ENCODE measurements at regions not wholly inside any gene's neighbourhood (a gene's known extent, or its start where the extent isn't known, plus 50 kb on each side); places are given as distances from the start of the nearest gene placed in this dataset.

DNA sequence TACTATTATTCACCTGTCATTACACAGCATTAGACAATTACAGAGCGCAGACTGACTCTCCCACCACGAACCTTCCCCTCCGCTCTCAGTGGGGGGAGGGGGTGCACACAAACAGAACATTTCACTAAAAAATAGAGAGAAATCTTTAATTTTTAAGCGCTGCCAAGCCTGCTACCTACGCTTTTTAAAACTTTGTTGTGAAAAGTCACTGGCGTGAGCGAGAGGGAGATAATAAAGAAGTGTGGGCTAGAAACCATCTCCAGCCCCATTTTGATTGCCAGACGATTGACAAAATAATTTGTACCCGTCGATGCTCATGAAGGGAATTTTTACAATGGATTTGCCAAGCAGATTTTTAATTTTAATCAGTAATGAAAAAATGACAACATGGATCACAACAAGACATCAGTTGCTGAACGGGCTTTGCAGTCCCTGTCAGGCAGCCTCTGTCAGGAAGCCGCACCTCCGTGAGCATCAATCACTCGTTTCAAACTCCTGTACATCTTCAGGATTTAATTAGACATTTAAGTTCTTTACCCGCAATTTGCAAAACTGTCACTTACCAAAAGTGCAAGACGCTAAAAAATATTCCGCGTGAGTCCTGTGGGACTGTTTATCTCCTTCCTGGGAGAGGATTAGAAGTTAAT lies 209.1 kb downstream of the BCL11B start:
- TF ChIP-seq, protein P1, sequence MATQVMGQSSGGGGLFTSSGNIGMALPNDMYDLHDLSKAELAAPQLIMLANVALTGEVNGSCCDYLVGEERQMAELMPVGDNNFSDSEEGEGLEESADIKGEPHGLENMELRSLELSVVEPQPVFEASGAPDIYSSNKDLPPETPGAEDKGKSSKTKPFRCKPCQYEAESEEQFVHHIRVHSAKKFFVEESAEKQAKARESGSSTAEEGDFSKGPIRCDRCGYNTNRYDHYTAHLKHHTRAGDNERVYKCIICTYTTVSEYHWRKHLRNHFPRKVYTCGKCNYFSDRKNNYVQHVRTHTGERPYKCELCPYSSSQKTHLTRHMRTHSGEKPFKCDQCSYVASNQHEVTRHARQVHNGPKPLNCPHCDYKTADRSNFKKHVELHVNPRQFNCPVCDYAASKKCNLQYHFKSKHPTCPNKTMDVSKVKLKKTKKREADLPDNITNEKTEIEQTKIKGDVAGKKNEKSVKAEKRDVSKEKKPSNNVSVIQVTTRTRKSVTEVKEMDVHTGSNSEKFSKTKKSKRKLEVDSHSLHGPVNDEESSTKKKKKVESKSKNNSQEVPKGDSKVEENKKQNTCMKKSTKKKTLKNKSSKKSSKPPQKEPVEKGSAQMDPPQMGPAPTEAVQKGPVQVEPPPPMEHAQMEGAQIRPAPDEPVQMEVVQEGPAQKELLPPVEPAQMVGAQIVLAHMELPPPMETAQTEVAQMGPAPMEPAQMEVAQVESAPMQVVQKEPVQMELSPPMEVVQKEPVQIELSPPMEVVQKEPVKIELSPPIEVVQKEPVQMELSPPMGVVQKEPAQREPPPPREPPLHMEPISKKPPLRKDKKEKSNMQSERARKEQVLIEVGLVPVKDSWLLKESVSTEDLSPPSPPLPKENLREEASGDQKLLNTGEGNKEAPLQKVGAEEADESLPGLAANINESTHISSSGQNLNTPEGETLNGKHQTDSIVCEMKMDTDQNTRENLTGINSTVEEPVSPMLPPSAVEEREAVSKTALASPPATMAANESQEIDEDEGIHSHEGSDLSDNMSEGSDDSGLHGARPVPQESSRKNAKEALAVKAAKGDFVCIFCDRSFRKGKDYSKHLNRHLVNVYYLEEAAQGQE (IDR thresholded peaks at IDR 0.05; ENCODE audit: low read depth, low read length) = no peak
- TF ChIP-seq, protein P2, sequence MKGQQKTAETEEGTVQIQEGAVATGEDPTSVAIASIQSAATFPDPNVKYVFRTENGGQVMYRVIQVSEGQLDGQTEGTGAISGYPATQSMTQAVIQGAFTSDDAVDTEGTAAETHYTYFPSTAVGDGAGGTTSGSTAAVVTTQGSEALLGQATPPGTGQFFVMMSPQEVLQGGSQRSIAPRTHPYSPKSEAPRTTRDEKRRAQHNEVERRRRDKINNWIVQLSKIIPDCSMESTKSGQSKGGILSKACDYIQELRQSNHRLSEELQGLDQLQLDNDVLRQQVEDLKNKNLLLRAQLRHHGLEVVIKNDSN (IDR thresholded peaks at IDR 0.05; ENCODE audit: borderline replicate concordance, low read depth) = no peak
- TF ChIP-seq, protein P3, sequence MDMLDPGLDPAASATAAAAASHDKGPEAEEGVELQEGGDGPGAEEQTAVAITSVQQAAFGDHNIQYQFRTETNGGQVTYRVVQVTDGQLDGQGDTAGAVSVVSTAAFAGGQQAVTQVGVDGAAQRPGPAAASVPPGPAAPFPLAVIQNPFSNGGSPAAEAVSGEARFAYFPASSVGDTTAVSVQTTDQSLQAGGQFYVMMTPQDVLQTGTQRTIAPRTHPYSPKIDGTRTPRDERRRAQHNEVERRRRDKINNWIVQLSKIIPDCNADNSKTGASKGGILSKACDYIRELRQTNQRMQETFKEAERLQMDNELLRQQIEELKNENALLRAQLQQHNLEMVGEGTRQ (IDR thresholded peaks at IDR 0.05; ENCODE audit: borderline replicate concordance, low read depth, low read length) = no peak
- no peak for TF ChIP-seq ELF1 (IDR thresholded peaks at IDR 0.05)
- no peak for TF ChIP-seq SMC3 (IDR thresholded peaks at IDR 0.05; ENCODE audit: low read depth, low read length)
- no peak for TF ChIP-seq TCF12 (IDR thresholded peaks at IDR 0.05)
- no peak for TF ChIP-seq RAD21 (IDR thresholded peaks at IDR 0.05; ENCODE audit: low read length)
- no peak for TF ChIP-seq GABPA (IDR thresholded peaks at IDR 0.05; ENCODE audit: low read depth)
- TF ChIP-seq FOXM1 (IDR thresholded peaks at IDR 0.05; ENCODE audit: low read depth) = no peak
- TF ChIP-seq, protein P4, sequence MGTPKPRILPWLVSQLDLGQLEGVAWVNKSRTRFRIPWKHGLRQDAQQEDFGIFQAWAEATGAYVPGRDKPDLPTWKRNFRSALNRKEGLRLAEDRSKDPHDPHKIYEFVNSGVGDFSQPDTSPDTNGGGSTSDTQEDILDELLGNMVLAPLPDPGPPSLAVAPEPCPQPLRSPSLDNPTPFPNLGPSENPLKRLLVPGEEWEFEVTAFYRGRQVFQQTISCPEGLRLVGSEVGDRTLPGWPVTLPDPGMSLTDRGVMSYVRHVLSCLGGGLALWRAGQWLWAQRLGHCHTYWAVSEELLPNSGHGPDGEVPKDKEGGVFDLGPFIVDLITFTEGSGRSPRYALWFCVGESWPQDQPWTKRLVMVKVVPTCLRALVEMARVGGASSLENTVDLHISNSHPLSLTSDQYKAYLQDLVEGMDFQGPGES (IDR thresholded peaks at IDR 0.05; ENCODE audit: low read depth, low read length) = no peak
- no peak for TF ChIP-seq TEAD4 (IDR thresholded peaks at IDR 0.05; ENCODE audit: borderline replicate concordance, insufficient read depth)
- TF ChIP-seq, protein P5, sequence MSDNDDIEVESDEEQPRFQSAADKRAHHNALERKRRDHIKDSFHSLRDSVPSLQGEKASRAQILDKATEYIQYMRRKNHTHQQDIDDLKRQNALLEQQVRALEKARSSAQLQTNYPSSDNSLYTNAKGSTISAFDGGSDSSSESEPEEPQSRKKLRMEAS (IDR thresholded peaks at IDR 0.05; ENCODE audit: low read depth) = no peak
- TF ChIP-seq, protein P6, sequence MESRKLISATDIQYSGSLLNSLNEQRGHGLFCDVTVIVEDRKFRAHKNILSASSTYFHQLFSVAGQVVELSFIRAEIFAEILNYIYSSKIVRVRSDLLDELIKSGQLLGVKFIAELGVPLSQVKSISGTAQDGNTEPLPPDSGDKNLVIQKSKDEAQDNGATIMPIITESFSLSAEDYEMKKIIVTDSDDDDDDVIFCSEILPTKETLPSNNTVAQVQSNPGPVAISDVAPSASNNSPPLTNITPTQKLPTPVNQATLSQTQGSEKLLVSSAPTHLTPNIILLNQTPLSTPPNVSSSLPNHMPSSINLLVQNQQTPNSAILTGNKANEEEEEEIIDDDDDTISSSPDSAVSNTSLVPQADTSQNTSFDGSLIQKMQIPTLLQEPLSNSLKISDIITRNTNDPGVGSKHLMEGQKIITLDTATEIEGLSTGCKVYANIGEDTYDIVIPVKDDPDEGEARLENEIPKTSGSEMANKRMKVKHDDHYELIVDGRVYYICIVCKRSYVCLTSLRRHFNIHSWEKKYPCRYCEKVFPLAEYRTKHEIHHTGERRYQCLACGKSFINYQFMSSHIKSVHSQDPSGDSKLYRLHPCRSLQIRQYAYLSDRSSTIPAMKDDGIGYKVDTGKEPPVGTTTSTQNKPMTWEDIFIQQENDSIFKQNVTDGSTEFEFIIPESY (IDR thresholded peaks at IDR 0.05; ENCODE audit: borderline replicate concordance, low read depth) = no peak
- no peak for TF ChIP-seq NRF1 (IDR thresholded peaks at IDR 0.05; ENCODE audit: low read depth, low read length)
- TF ChIP-seq YY1 (IDR thresholded peaks at IDR 0.05; ENCODE audit: low read depth) = no peak
- no peak for TF ChIP-seq TAF1 (IDR thresholded peaks at IDR 0.05; ENCODE audit: borderline replicate concordance, low read depth, low read length)
- no peak for TF ChIP-seq FOSL2 (IDR thresholded peaks at IDR 0.05; ENCODE audit: borderline replicate concordance, low read depth)
- no peak for TF ChIP-seq RXRA (IDR thresholded peaks at IDR 0.05; ENCODE audit: borderline replicate concordance, low read depth)
- TF ChIP-seq RCOR1 (IDR thresholded peaks at IDR 0.05; ENCODE audit: low read length) = no peak
- Histone ChIP-seq H3K36me3 (replicated peaks in 1 of 2; ENCODE audit: control insufficient read depth in 1 of 2, insufficient read depth in 2 of 2, low read length in 1 of 2) (no peaks in the 10 kb centered on the region), H3K4me1 (ENCODE audit: control insufficient read depth in 1 of 2, insufficient read depth in 2 of 2, low read depth in 1 of 2, low read length in 1 of 2) (no peaks in the 10 kb centered on the region), H3K4me2 (no peak overlapping the region), H4K20me1 (ENCODE audit: insufficient read depth) (no peaks in the 10 kb centered on the region), H3F3A (replicated peaks; ENCODE audit: insufficient read depth) (no peaks in the 10 kb centered on the region), H2AFZ (ENCODE audit: low read depth) (no peak overlapping the region), H3K9me3 (no peaks in the 10 kb centered on the region), H3K4me3 (ENCODE audit: low read depth in 2 of 2, low read length in 1 of 2) (no peak overlapping the region), H3K27me3 (ENCODE audit: insufficient read depth) (peaks cover 43% of the 10 kb centered on the region), H3K9me2 (no peaks in the 10 kb centered on the region), H3K79me2 (ENCODE audit: insufficient read depth) (no peaks in the 10 kb centered on the region), H3K9ac (no peak overlapping the region), H3K27ac (ENCODE audit: low read depth in 2 of 2, low read length in 1 of 2) (no peak overlapping the region)
- POLR2A ChIA-PET = no interaction called here
- CTCF ChIA-PET = no interaction called here
- no peak for DNase-seq
- 17% methylated on average over 18 of the region's 18 CpGs for WGBS (ENCODE audit: low lambda C conversion rate)

All from SK-N-SH (cell line).